GM13977 (cell line): ENCODE measurements at regions not wholly inside any gene's neighbourhood (a gene's known extent, or its start where the extent isn't known, plus 50 kb on each side); places are given as distances from the start of the nearest gene placed in this dataset.

Source experiments
- DNase-seq: peaks from one replicate; pipeline ENCODE4 v3.0.0; 2012; ENCODE audit warnings: low spot score
- in situ Hi-C: fragments of 300-500 bp; cut with MboI; formaldehyde crosslinking; loops from one replicate; pipeline ENCODE4 v1.12.0; 2022; ENCODE audit warnings: low sequenced_read_pairs, low pct_unique_long_range_greater_than_20kb, mixed read lengths, inconsistent platforms; ENCODE audit not compliant: unreplicated experiment
- TF ChIP-seq, protein P1 (sequence below): IDR thresholded peaks from 2 replicates; pipeline ENCODE4 v1.5.1; 2012; ENCODE audit warnings: mild to moderate bottlenecking, control low read depth; ENCODE audit not compliant: insufficient read depth; ENCODE audit errors: extremely low read depth, missing control alignments

DNA sequence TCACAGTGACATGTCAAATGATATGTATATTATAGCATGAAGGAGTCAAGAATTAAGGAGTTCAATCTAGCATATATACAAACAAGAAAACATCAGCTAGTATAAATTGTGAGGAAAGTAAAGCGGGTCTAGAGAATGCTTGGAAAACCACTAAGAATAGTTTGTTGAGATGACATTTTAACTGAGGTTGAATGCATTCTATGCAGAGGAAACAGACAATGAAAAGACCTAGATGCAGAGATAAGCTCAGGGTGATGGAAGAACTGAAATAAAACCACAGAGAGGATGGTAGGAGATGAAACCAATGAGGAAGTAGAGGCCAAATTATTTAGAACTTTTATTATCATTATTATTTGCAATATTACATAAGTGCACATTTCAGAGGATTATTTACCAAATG lies 803.6 kb upstream of the FANCL start:
- in situ Hi-C loops, result loop anchor here (25.0 kb wide), 1 partner anchor 1518 kb away; the partner anchor contains the start of gene BCL11A
- DNase-seq, result no peak
- TF ChIP-seq, protein P1, sequence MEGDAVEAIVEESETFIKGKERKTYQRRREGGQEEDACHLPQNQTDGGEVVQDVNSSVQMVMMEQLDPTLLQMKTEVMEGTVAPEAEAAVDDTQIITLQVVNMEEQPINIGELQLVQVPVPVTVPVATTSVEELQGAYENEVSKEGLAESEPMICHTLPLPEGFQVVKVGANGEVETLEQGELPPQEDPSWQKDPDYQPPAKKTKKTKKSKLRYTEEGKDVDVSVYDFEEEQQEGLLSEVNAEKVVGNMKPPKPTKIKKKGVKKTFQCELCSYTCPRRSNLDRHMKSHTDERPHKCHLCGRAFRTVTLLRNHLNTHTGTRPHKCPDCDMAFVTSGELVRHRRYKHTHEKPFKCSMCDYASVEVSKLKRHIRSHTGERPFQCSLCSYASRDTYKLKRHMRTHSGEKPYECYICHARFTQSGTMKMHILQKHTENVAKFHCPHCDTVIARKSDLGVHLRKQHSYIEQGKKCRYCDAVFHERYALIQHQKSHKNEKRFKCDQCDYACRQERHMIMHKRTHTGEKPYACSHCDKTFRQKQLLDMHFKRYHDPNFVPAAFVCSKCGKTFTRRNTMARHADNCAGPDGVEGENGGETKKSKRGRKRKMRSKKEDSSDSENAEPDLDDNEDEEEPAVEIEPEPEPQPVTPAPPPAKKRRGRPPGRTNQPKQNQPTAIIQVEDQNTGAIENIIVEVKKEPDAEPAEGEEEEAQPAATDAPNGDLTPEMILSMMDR, result no peak

DNA sequence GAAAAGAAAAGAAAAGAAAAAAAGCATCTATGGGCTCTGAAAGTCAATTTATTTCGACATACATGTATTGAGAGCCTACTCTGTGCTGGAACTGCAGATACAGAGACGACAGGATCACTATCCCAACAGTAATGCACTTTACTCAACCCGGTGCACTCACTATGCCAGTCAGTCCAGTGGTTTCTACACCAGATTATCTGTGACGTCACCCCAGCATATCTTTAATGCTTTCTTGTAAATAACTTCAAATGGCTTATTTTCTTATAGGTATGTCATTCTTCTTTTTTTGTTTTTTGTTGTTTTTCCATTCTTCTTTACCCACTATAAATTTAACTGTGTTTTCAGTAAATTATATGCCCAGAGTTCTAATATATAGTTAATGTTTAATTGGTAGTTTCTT lies 800.0 kb upstream of the FANCL start:
- DNase-seq, result no peak
- TF ChIP-seq, protein P1, result no peak
- in situ Hi-C loops, result loop anchor here (25.0 kb wide), 1 partner anchor 1521 kb away; the partner anchor contains the start of gene BCL11A

DNA sequence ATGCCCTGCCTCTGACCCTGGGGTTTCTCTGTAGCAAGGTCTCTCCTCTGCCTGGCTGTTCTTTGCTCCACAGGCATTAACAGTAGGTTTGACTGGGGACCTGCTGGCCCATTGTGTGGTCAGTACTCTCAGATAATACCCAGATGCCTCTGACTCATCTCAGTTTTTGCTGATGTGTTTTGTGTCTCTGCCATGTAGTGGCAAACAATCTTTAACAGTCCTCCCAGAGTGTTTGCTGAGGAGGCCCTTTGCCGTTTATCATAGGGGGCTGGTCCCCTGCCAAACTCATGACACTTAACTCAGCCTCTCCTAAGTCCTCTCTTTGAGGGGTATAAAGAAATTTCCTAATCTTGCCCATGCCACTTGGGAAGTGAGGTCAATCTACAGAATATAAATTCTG lies 793.7 kb upstream of the FANCL start:
- DNase-seq, result no peak
- in situ Hi-C loops, result loop anchor here (25.0 kb wide), 1 partner anchor 1527 kb away; the partner anchor contains the start of gene BCL11A
- TF ChIP-seq, protein P1, result no peak

DNA sequence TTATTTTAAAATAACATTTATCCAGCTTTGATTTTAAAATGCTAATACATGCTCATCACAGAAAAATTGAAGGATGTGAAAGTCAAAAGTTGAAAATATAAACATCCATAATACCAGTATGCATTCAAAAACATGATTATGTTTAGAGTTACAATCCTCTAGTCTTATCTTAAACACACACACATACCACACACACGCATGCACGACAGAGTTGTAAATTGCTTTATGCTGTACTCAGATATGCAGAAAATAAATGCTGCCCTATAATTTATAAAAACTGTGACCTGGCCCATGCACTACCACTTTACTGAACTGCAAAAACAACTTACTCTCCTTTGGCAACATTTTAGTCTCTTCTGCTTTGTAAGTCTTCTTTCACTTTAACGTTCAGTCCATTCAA lies 793.0 kb upstream of the FANCL start:
- no peak for DNase-seq
- in situ Hi-C loops, result loop anchor here (25.0 kb wide), 1 partner anchor 1528 kb away; the partner anchor contains the start of gene BCL11A
- TF ChIP-seq, protein P1, result no peak

DNA sequence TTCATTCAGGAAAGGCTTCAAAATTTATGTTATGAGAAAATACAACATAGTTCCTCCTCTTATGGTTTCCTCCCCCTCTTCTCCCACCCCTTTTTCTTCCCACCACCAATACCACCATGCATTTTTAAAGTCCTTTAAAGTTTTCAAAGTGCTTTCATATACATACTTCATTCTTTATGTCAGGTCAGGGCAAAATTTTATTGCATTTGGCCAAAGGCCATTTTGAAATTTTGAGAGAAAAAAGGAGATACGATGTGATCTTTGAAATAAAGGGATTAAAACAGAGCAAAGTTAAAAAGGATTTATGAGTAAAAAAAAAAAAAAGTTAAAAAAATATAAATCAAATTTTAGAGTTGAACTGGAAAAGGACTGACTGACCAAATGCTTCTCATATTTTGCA lies 792.5 kb upstream of the FANCL start:
- in situ Hi-C loops, result loop anchor here (25.0 kb wide), 1 partner anchor 1529 kb away; the partner anchor contains the start of gene BCL11A
- no peak for DNase-seq
- TF ChIP-seq, protein P1, result no peak

DNA sequence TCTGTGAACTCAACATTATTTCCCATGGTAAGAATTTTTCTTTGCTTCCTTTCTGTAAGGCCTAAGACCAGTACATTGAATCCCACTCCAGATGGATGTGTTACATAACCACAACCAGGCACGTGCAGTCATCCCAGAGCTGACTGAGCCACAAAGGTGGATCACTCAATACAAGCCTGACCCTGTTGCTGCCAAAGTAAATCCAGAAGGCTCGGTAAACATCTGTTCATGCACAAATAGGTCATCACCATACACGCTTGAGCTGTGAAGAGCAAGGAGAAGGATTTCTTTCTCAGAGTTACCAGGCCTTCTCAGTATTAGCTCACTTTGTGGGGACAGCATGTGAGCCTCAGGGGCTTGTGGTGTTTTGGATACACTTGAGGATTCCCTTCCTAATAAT lies 791.4 kb upstream of the FANCL start:
- DNase-seq, result no peak
- TF ChIP-seq, protein P1, result no peak
- in situ Hi-C loops, result loop anchor here (25.0 kb wide), 1 partner anchor 1530 kb away; the partner anchor contains the start of gene BCL11A

DNA sequence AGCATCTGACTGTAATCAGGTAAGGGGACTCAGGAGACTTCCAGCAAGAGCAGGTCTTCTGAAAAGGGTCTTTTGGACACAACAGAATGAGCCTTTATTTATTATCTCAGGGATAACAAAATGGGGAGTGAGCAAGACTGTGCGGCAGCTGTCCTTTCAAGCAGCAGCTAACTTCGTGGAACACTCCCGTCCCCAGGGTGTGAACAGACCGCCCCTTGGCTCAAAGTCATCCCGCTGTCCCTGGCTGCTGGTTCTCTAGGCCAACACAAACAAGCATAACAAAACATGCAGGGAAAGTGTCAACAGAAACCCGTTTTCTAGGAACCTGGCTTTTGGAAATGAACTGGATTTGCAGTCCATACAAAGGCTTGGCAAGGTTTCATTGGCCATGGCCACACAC lies 787.9 kb upstream of the FANCL start:
- TF ChIP-seq, protein P1, result no peak
- no peak for DNase-seq
- in situ Hi-C loops, result loop anchor here (25.0 kb wide), 1 partner anchor 1533 kb away; the partner anchor contains the start of gene BCL11A
